ENCODE measurements at regions not wholly inside any gene's neighbourhood (a gene's known extent, or its start where the extent isn't known, plus 50 kb on each side); places are given as distances from the start of the nearest gene placed in this dataset.

DNA sequence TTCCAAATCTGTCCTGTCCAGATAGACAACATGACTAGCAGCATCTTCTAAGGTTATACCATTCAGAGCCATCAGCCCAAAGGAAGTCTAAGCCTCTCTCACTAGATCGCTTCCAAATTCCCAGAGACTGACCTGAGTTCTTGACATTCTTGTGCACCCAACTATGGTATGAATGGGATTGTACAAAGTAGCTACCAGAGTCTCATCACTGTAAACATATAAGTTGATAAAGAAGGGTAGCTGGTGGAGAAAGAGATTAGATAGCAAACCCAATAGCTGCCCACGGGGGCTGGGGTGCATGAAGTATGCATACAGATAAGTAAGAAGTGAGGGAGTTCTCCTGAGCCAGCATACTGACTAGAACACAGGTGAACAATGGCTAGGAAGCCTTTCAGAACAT lies 180.0 kb downstream of the PLPP3 start:
- TF ChIP-seq POLR2AphosphoS5 (IDR thresholded peaks at IDR 0.05; ENCODE audit: low read depth, low read length) (no peak), POLR2A (IDR thresholded peaks at IDR 0.05; ENCODE audit: low read depth, low read length) (no peak)
